GM12874 (cell line): ENCODE measurements at regions not wholly inside any gene's neighbourhood (a gene's known extent, or its start where the extent isn't known, plus 50 kb on each side); places are given as distances from the start of the nearest gene placed in this dataset.

Experiments
- TF ChIP-seq, protein P1 (sequence below): IDR thresholded peaks from 2 replicates; pipeline ENCODE4 v1.5.1; 2011; ENCODE audit warnings: low read depth, mild to moderate bottlenecking, control low read depth, low read length, moderate library complexity; ENCODE audit not compliant: insufficient read depth

DNA sequence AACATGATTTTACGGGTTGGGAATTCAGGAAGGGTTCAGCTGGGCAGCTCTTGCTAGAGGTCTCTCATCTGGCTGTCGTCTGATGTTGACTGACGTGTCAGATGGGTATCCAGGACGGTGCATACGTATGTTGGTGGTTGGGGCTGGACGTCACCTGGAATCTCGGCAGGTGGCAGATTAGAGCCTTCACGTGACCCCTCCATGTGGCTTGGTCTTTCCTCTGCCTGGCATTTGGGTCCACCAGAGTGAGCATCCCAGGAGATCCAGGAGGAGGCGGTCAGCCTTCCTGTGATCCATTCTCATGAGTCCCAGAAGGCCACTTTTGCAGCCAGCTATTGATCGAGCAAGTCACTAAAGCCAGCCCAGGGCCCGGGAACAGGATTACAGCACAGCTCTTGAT, 202.7 kb downstream of the FOXL1 start:
- TF ChIP-seq, protein P1, sequence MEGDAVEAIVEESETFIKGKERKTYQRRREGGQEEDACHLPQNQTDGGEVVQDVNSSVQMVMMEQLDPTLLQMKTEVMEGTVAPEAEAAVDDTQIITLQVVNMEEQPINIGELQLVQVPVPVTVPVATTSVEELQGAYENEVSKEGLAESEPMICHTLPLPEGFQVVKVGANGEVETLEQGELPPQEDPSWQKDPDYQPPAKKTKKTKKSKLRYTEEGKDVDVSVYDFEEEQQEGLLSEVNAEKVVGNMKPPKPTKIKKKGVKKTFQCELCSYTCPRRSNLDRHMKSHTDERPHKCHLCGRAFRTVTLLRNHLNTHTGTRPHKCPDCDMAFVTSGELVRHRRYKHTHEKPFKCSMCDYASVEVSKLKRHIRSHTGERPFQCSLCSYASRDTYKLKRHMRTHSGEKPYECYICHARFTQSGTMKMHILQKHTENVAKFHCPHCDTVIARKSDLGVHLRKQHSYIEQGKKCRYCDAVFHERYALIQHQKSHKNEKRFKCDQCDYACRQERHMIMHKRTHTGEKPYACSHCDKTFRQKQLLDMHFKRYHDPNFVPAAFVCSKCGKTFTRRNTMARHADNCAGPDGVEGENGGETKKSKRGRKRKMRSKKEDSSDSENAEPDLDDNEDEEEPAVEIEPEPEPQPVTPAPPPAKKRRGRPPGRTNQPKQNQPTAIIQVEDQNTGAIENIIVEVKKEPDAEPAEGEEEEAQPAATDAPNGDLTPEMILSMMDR: no peak

DNA sequence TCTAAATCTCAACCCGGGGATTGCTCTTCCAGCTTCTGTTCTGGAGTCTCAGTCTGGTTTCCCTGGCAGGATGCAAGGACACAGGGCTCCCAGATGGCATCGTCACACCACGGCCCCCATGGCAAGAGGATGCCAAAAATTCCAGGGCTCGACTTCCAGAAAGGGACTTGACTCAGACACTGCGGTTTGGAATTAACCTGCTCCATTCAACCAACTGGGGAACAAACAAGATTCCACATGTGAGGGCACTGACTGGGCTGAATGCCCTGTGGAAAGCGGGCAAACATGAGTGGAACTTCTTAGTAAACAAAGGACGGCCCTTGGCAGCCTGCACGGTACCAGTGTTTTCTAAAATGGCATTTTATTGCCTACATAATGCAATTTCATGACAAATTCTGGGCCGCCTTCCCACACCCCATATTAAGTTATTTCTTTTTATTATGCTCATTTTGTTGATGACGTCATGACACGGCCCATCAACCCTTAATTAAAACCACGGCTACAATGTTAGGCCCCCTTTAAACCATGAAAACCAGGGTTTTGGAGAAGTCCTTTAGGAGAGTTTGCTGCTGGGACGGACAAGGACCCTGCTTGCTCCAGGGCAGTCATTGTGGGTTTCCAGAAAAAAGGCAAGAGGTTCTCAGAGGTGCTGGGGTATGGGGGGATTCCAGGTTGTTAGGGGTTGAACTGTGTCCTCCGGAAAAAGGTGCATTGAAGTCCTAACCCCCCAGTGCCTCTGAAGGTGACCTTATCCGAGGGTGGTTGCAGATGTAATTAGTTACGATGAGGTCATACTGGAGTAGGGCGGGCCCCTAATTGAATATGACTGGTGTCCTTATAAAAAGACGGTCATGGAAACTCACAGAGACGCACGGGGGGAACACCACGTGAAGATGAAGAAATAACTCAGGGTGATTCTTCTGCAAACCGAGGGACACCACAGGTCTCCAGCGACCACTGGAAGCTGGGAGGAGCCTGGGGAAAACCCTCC, 205.6 kb downstream of the FOXL1 start:
- TF ChIP-seq, protein P1: no peak

DNA sequence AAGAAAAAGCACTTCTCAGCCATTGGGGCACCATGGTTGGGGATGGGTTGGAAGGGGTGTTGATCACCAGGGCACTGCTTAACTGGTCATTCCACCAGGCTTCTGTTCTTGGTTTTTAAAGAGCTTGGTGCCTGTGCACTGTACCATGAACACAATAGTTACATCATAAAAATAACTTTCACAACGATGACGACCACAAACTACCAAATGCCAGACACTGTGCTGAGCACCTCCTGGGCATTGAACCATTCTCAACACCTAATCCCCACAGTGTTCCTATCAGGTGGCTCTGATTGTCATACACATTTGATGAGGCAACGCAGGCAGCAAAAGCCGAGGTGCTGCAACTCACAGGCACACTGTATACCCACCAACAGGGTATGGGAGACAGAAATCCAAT, 208.0 kb downstream of the FOXL1 start:
- TF ChIP-seq, protein P1: no peak

DNA sequence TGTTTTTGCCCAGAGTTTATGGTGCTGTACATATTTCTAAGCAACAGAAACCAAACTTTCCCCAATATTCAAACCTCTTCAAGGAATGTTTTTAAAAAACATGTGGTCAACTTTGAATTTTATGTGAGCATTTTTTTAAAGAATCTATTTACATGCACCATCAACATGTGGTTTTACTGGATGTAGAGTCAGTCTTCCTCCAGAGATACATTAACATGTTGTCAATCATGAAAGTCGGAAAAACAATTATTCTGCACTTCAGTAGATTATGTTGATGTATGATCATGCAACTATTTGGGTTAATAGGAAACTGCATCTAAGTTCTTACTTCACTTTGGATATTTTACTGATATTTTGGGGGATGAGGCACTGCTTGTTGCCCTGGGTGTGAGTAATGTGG, 208.6 kb downstream of the FOXL1 start:
- TF ChIP-seq, protein P1: no peak

DNA sequence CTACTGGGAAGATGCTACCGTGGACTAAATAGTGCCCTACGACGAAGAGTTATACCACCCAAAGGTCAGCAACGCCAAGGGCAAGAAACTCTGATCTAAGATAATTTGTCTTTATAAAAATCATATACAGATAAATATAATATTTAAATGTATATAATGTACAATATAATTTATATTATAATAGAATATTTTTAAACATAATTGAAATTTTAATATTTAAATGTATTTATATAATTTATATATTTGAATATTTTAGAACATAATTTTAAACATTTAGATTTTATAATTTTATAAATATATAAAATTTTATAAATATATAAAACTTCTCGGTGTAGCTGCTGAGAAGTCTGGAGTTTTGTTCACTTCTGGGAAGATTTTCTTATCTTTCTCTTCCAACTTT, 209.2 kb downstream of the FOXL1 start:
- TF ChIP-seq, protein P1: no peak

DNA sequence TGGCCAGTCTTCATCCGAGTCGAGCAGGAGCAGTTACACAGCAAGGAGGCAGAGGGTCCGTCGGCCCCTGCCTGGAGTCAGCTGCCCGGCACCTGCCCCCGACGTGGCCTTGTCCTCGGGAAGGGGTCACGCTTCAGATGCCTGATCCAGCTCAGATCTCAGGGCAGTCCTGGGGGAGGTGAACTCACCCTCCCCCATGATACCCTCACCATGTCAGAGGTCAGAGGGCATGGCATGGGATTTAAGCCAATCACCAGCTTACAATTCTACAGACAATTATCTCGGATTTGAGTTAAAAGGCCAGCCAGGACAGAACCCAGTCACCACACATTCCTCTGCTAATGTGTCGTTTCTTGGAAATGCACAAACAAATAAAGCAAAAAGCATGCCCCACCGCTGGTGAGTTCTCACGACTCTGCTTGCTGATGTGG, 211.3 kb downstream of the FOXL1 start:
- TF ChIP-seq, protein P1: no peak

DNA sequence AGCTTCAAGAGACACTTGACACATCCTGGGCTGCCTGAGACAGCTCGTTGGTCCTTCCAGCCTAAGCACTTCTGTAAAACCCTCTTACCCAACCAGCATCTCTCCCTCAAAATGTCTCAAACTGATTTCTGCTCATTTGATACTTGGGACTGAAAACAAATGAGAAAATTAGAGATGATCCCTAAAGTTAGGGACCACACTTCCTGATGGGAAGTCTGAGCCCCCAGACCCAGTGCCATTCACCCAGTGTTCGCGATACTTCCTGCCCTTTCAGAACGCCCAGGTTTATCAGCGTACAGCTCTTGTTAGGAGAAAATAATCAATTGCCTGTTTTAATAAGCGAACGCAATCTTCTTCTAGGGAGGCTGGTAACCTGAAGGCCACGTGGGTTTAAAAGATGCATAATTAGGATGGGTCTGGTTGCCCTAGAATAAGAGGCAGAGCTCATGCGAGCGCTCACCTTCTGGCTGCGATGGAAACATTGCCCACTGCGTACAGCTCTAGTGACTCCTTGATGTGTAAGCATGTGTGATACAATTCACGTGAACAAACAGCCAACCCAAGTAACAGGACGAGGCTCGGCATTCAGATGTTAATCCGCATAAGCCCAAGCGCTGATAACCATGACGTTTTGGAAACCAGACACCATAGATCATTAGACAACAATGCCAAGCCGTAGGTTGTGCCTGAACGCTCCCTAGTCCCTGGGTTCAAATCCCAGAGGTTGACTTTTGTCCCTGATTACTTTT, 213.1 kb downstream of the FOXL1 start:
- TF ChIP-seq, protein P1: no peak
